COLO829 (cell line): ENCODE measurements at regions not wholly inside any gene's neighbourhood (a gene's known extent, or its start where the extent isn't known, plus 50 kb on each side); places are given as distances from the start of the nearest gene placed in this dataset.
A peak's percentile ranks its signal among the peaks of the same experiment; 100 is the strongest.

Source experiments
- DNase-seq: peaks from one replicate; pipeline ENCODE4 v3.0.0; 2012; ENCODE audit warnings: low spot score

- DNase-seq, result no peak
Measured at GRCh38 chr16:13394488-13394887, 493.1 kb downstream of the SHISA9 start.

- DNase-seq, result no peak
Measured at GRCh38 chr16:13397126-13397525, 495.7 kb downstream of the SHISA9 start.

DNA sequence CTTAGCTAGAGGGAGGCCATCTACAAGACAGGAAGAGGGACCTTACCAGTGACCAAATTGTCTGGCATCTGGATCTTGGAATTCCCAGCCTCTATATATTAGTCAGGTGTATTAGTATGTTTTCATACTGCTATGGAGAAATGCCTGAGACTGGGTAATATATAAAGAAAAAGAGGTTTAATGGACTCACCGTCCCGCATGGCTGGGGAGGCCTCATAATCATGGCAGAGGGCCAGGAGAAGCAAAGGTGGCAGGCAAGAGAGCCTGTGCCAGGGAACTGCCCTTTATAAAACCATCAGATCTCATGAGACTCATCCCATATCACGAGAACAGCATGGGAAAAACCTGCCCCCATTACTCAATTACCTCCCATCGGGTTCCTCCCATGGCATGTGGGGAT lies 500.2 kb downstream of the SHISA9 start:
- DNase-seq, result no peak

DNA sequence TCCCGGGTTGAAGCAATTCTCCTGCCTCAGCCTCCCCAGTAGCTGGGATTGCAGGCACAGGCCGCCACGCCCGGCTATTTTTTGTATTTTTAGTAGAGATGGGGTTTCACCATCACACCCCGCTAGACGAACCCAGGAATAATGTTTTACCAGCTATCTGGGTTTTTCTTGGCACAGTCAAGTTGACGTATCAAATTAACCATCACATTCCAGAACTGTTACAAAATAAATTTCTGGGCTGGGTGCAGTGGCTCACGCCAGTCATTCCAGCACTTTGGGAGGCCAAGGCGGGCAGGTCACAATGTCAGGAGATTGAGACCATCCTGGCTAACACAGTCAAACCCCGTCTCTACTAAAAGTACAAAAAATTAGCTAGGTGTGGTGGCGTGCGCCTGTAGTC lies 501.2 kb downstream of the SHISA9 start:
- no peak for DNase-seq

DNA sequence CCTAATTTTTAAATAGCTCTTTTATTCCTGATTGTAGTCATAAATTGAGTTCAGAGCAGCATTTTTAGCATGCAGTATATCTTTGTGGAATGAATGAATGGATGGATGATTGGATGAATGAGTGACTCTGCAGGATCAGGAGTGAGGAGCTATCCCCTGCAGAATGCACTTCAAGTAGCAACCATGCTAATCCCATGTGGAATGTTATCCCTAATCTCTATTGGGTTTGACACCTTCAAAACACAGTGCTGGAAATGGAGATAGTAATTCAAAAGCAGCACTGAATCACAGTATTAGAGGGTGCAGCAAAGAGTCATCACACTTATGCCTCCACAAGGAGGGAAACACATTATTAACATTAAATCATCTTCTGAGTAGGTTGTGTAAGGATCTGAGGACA lies 501.9 kb downstream of the SHISA9 start:
- DNase-seq, result no peak

GRCh38 chr16:13414154-13414553 lies 505.8 kb upstream of the ERCC4 start:
- no peak for DNase-seq

DNA sequence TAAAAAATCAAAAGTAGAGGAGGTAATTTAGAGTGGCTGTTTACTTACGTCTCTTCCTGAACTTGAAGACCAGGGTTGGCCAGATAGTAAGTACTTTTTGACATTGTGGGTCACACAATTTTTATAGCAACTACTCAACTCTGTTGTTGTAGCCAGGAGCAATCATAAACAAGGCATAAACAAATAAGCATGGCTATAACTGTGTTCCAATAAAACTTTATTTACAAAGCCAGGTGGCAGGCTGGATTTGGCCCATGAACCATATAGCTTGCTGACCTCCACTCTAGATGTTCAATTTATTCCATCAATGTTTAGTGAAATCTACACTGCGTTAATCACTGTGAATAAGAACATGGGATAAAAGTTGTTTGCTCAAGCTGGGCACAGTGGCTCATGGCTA lies 500.4 kb upstream of the ERCC4 start:
- DNase-seq, result no peak

- DNase-seq, result no peak
Measured at GRCh38 chr16:13421726-13422125, 498.2 kb upstream of the ERCC4 start.

- DNase-seq, result no peak
Measured at GRCh38 chr16:13425836-13426235, 494.1 kb upstream of the ERCC4 start.

DNA sequence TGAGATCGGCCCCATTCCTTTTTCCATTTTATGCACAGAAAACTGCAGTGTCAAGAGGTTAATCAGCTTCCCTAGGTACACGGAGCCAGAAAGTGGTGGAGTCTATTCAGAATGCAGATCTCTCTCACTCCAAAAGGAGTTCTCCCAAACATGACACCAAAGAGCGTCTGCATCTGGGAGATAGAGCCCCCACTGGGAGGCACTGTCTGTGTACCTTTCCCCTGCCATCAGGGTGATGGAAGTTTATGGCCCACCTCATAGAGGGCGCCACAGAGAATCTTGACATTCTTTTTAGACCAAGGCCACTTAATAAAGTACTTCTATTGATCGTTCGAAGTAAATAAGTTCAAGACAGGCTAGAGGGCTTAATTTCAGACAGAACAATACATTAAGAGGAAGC lies 493.7 kb upstream of the ERCC4 start:
- DNase-seq, result no peak

- no peak for DNase-seq
Measured at GRCh38 chr16:13426736-13427135, 493.2 kb upstream of the ERCC4 start.

- DNase-seq, result no peak
Measured at GRCh38 chr16:13427943-13428342, 492.0 kb upstream of the ERCC4 start.

- DNase-seq, result no peak
Measured at GRCh38 chr16:13429416-13429815, 490.5 kb upstream of the ERCC4 start.

GRCh38 chr16:13435415-13435814 lies 484.5 kb upstream of the ERCC4 start:
- DNase-seq, result no peak

- no peak for DNase-seq
Measured at GRCh38 chr16:13435873-13436474, 484.0 kb upstream of the ERCC4 start.

- no peak for DNase-seq
Measured at GRCh38 chr16:13436641-13437412, 483.1 kb upstream of the ERCC4 start.

DNA sequence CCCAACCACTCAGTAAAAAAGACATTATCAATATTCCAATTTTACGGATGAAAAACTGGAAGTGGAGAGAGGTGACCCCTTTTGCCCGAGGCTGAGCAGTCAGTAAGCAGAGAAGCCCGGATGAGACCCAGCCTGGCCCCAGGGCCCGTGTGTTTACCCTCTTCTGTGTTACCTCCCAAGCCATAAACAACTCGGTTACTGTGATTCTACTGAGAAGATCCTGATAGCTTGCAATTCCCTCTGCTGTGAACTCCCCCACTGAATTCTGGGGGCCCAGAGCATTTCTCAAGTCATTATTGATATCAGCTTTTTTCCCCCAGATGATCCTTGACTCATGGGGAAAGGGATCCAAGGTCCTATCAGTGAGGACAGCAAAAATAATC lies 482.6 kb upstream of the ERCC4 start:
- DNase-seq, result no peak

DNA sequence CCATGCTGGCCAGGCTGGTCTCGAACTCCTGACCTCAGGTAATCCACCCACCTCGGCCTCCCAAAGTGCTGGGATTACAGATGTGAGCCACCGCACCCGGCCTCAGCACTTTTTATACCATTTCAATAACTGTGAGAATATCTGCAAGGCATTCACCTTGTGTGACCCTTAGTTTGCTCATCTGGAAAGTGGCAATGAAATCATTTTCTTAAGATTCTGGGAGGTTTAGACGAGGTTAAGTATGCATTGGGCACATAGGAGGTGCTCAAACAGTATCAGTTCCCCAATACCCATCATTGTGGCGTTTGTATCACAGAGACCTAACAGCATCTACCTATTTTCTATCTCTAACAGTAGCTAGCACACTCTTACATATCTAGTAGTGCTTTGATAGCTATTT lies 481.9 kb upstream of the ERCC4 start:
- DNase-seq, result no peak

DNA sequence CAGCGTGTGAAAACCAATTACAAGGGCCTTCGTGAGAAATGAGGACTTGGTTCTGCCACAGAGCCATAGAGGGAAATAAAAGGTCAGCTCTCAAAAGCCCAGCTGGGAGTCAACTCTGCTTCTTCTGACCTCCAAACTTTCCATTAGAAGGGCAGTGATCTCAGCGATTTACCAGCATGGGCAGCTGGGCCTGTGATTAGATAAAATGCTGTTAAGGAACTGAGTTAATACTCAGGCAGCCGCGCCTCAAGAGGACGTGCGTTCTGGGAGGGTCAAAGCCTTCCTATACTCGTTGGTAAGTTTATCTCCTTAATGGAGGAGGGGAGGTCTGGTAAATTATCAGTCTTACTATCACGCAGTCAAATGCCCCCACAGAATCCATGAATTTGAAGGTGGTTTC lies 480.2 kb upstream of the ERCC4 start:
- no peak for DNase-seq

- no peak for DNase-seq
Measured at GRCh38 chr16:13441675-13442074, 478.3 kb upstream of the ERCC4 start.

DNA sequence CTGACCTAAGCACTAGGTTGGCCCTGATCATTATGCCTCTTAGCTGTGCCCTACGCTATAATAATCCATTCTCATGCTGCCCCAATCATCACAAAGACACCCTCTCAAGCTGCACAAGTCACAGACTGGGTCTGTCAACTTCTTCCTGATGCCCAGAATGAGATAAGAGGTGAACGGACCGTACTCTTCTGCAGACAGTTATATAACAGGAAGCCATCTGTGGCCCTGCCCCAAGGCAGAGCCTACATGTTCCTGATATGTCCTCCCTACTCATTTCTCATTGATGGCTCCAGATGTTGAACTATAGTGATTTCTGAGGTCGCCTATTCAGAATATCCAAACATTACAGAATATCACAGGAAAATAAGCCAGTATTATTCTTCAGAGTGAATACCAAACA lies 471.6 kb upstream of the ERCC4 start:
- DNase-seq, result no peak

DNA sequence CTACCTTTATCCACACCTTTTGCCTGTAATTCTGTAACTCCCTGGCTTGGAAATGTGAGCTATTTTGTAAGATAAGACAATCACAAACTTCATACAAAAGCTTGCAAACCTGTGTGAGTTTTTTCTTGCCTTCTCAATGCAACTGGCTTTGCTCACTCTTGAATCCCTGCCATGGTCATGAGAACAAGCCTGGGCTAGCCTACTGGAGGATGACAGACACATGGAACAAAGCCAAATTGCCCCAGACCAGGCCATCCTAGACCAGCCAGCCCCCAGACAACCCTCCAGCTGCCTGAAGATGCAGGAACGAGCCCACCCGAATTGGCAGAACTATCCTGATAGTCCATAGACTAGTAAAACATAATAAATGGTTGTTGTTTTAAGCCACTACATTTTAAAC lies 466.6 kb upstream of the ERCC4 start:
- DNase-seq, result no peak

DNA sequence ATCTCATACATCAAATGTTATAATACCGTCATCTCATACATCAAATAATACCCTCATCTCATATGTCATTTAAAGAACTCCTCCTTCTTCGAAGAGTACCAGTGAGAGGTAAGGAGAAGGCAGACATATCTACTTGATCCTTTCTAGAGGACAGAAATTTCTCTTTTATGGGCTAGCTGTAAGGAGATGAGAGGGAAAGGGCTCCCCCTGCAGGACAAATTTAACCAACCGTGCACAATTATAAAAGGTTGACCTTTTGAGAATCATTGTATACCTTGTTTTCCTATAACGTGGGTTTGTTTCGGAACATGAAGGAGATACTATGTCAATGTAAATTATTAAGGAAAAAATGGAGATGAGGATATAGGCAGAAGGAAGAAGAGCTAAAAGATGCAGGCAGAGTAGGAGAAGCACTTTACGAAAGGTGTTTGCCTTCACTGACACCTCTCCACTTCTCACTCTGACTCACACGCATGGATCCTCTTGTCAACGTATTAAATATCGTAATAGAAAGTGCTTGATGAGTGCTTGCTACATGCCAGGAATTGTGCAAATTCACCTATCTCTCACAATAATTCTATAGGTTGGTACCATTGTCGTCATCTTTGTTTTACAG lies 465.9 kb upstream of the ERCC4 start:
- peak; percentile 11 for DNase-seq

GRCh38 chr16:13463619-13464018 lies 456.3 kb upstream of the ERCC4 start:
- DNase-seq, result no peak
